ENCODE measurements at regions not wholly inside any gene's neighbourhood (a gene's known extent, or its start where the extent isn't known, plus 50 kb on each side); places are given as distances from the start of the nearest gene placed in this dataset.

GRCh38 chr3:70722018-70722417 is 409.6 kb upstream of the MDFIC2 start:
- Histone ChIP-seq H3K9me3 (ENCODE audit: control insufficient read depth in 4 of 4, low read length in 3 of 4) (no peaks in the 10 kb centered on the region), H3K4me1 (ENCODE audit: control insufficient read depth in 4 of 4, insufficient read depth in 4 of 4, low read length in 3 of 4) (no peaks in the 10 kb centered on the region), H3K9ac (ENCODE audit: low read depth in 1 of 2, low read length in 2 of 2) (no peak overlapping the region), H3K4me3 (ENCODE audit: low read depth in 1 of 3, low read length in 3 of 3) (no peak overlapping the region), H3K36me3 (ENCODE audit: control insufficient read depth in 4 of 4, insufficient read depth in 3 of 4, low read depth in 1 of 4, low read length in 3 of 4) (no peaks in the 10 kb centered on the region), H3K27ac (ENCODE audit: low read depth in 1 of 2, low read length in 2 of 2) (no peak overlapping the region), H3K27me3 (ENCODE audit: control insufficient read depth in 4 of 4, insufficient read depth in 4 of 4, low read length in 3 of 4) (peaks cover 0 to 2% (median 0%) of the 10 kb centered on the region in 4 donors)
- no peak for DNase-seq (ENCODE audit: low spot score)
- no peak for TF ChIP-seq YY1 (IDR thresholded peaks at IDR 0.05)
- WGBS: 88% methylated on average over 1 of the region's 1 CpG

GRCh38 chr3:70716832-70717231 is 404.4 kb upstream of the MDFIC2 start:
- no peak for DNase-seq (ENCODE audit: low spot score)
- 39% methylated on average over 4 of the region's 4 CpGs for WGBS

GRCh38 chr3:70712449-70713082 is 400.1 kb upstream of the MDFIC2 start:
- peak overlapping the region in 1 of 3 donors; percentile 18 for H3K4me3 ChIP-seq (ENCODE audit: low read depth in 1 of 3, low read length in 3 of 3)
- TF ChIP-seq HNF4G (IDR thresholded peaks at IDR 0.05): no peak
- TF ChIP-seq SP1 (IDR thresholded peaks at IDR 0.05): no peak
- H3K27me3 ChIP-seq (ENCODE audit: control insufficient read depth in 4 of 4, insufficient read depth in 4 of 4, low read length in 3 of 4): peaks cover 0 to 2% (median 0%) of the 10 kb centered on the region in 4 donors
- H3K36me3 ChIP-seq (ENCODE audit: control insufficient read depth in 4 of 4, insufficient read depth in 3 of 4, low read depth in 1 of 4, low read length in 3 of 4): no peaks in the 10 kb centered on the region
- H3K4me1 ChIP-seq (ENCODE audit: control insufficient read depth in 4 of 4, insufficient read depth in 4 of 4, low read length in 3 of 4): no peaks in the 10 kb centered on the region
- H3K9ac ChIP-seq (ENCODE audit: low read depth in 1 of 2, low read length in 2 of 2): no peak overlapping the region
- no peak overlapping the region for H3K27ac ChIP-seq (ENCODE audit: low read depth in 1 of 2, low read length in 2 of 2)
- H3K9me3 ChIP-seq (ENCODE audit: control insufficient read depth in 4 of 4, low read length in 3 of 4): peaks cover 3 to 17% (median 8%) of the 10 kb centered on the region in 4 donors
- no peak for DNase-seq (ENCODE audit: low spot score)
- WGBS: 88% methylated on average over 1 of the region's 1 CpG

More at GRCh38 chr3:70716832-70717231, 404.4 kb upstream of the MDFIC2 start:
- peaks cover 3 to 17% (median 8%) of the 10 kb centered on the region in 4 donors for H3K9me3 ChIP-seq (ENCODE audit: control insufficient read depth in 4 of 4, low read length in 3 of 4)
- TF ChIP-seq RAD21 (IDR thresholded peaks at IDR 0.05) (peak; percentile 72 to 73), CTCF (IDR thresholded peaks at IDR 0.05; ENCODE audit: low read depth, low read length, missing input control) (peak; percentile 41), FOXA1 (IDR thresholded peaks at IDR 0.05) (no peak)
- H3K4me1 ChIP-seq (ENCODE audit: control insufficient read depth in 4 of 4, insufficient read depth in 4 of 4, low read length in 3 of 4): no peaks in the 10 kb centered on the region
- no peak overlapping the region for H3K4me3 ChIP-seq (ENCODE audit: low read depth in 1 of 3, low read length in 3 of 3)
- no peaks in the 10 kb centered on the region for H3K36me3 ChIP-seq (ENCODE audit: control insufficient read depth in 4 of 4, insufficient read depth in 3 of 4, low read depth in 1 of 4, low read length in 3 of 4)
- no peak overlapping the region for H3K27ac ChIP-seq (ENCODE audit: low read depth in 1 of 2, low read length in 2 of 2)
- no peak overlapping the region for H3K9ac ChIP-seq (ENCODE audit: low read depth in 1 of 2, low read length in 2 of 2)
- H3K27me3 ChIP-seq (ENCODE audit: control insufficient read depth in 4 of 4, insufficient read depth in 4 of 4, low read length in 3 of 4): peaks cover 0 to 2% (median 0%) of the 10 kb centered on the region in 4 donors

GRCh38 chr3:70703305-70704102 is 391.1 kb upstream of the MDFIC2 start:
- Histone ChIP-seq H3K4me3 (ENCODE audit: low read depth in 1 of 3, low read length in 3 of 3) (no peak overlapping the region), H3K9me3 (ENCODE audit: control insufficient read depth in 4 of 4, low read length in 3 of 4) (no peaks in the 10 kb centered on the region), H3K4me1 (ENCODE audit: control insufficient read depth in 4 of 4, insufficient read depth in 4 of 4, low read length in 3 of 4) (no peaks in the 10 kb centered on the region), H3K27ac (ENCODE audit: low read depth in 1 of 2, low read length in 2 of 2) (no peak overlapping the region), H3K9ac (ENCODE audit: low read depth in 1 of 2, low read length in 2 of 2) (no peak overlapping the region), H3K27me3 (ENCODE audit: control insufficient read depth in 4 of 4, insufficient read depth in 4 of 4, low read length in 3 of 4) (peaks cover 0 to 16% (median 0%) of the 10 kb centered on the region in 4 donors), H3K36me3 (ENCODE audit: control insufficient read depth in 4 of 4, insufficient read depth in 3 of 4, low read depth in 1 of 4, low read length in 3 of 4) (no peaks in the 10 kb centered on the region)
- 47% methylated on average over 16 of the region's 16 CpGs for WGBS
- no peak for DNase-seq (ENCODE audit: low spot score)
- no peak for TF ChIP-seq NR2F2 (IDR thresholded peaks at IDR 0.05)
- no peak for TF ChIP-seq YY1 (IDR thresholded peaks at IDR 0.05)
- TF ChIP-seq FOXA1 (IDR thresholded peaks at IDR 0.05): no peak
- no peak for TF ChIP-seq MAX (IDR thresholded peaks at IDR 0.05)
- TF ChIP-seq SP1 (IDR thresholded peaks at IDR 0.05): no peak
- TF ChIP-seq RXRA (IDR thresholded peaks at IDR 0.05): no peak
- no peak for TF ChIP-seq EGR1 (IDR thresholded peaks at IDR 0.05; ENCODE audit: low read depth in 2 of 2)

Data from liver (tissue), 8 donors.